ENCODE measurements at regions not wholly inside any gene's neighbourhood (a gene's known extent, or its start where the extent isn't known, plus 50 kb on each side); places are given as distances from the start of the nearest gene placed in this dataset.
A peak's percentile ranks its signal among the peaks of the same experiment; 100 is the strongest.

DNA sequence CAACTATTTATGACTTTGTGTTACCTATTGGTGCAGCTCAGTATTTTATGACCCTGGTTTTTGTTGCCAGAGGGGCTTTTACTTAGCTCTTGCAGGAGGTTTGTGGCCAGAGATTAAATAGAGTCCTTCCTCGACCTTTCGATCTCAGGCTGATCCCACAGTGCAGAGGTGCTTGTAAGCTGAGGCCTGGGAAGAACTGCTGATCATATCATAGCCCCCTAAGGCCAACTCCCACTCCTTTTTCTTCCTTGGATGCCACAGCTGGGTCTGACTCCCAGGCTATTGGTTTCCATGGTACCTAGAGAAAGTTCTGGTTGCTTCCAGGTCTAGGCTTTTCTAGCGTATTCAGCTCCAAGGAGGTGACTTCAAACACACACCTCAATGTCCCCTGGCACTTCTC, 324.9 kb downstream of the FOXO1 start:
- H3K27ac Mint-ChIP-seq: no peak overlapping the region
- intact Hi-C loops (cut with micrococcal nuclease): no loop called here
- no peaks in the 10 kb centered on the region for H3K9me3 Mint-ChIP-seq
- TF ChIP-seq, protein P1, sequence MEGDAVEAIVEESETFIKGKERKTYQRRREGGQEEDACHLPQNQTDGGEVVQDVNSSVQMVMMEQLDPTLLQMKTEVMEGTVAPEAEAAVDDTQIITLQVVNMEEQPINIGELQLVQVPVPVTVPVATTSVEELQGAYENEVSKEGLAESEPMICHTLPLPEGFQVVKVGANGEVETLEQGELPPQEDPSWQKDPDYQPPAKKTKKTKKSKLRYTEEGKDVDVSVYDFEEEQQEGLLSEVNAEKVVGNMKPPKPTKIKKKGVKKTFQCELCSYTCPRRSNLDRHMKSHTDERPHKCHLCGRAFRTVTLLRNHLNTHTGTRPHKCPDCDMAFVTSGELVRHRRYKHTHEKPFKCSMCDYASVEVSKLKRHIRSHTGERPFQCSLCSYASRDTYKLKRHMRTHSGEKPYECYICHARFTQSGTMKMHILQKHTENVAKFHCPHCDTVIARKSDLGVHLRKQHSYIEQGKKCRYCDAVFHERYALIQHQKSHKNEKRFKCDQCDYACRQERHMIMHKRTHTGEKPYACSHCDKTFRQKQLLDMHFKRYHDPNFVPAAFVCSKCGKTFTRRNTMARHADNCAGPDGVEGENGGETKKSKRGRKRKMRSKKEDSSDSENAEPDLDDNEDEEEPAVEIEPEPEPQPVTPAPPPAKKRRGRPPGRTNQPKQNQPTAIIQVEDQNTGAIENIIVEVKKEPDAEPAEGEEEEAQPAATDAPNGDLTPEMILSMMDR (IDR thresholded peaks at IDR 0.05): no peak
- H3K4me3 Mint-ChIP-seq: no peak overlapping the region
- POLR2A ChIA-PET: no interaction called here
- no peaks in the 10 kb centered on the region for H3K36me3 Mint-ChIP-seq (ENCODE audit: low read depth)
- ATAC-seq (ENCODE audit: low read depth) (no peak), DNase-seq (no peak)
- no peaks in the 10 kb centered on the region for H3K27me3 Mint-ChIP-seq
- CTCF ChIA-PET: interaction anchor here (1.4 kb wide), 1 partner anchor 272 kb away, joined by 3 read pairs; no protein-coding TSS in a partner anchor
- H3K4me1 Mint-ChIP-seq: peaks cover 9% of the 10 kb centered on the region

DNA sequence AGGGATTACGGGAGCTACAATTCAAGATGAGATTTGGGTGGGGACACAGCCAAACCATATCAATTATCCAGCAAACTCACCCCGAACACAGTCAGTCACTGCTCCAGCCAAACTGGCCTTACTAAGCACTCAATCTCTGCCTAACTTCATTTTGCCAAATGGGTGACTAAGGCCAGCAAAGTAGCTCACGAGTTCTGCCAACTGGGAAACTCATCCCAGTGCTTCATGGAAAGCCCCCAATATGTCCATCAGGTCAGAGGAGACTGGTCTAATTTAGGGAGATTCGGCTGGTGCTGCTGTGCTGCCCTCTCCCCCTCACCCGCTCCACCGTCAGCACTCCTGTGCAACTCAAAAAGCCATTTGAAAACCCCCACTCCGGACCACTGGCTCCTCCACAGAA, 324.0 kb downstream of the FOXO1 start:
- no peaks in the 10 kb centered on the region for H3K27me3 Mint-ChIP-seq
- CTCF ChIA-PET: interaction anchor here (1.4 kb wide), 1 partner anchor 273 kb away, joined by 3 read pairs; no protein-coding TSS in a partner anchor
- ATAC-seq (ENCODE audit: low read depth): no peak
- H3K4me3 Mint-ChIP-seq: no peak overlapping the region
- POLR2A ChIA-PET: no interaction called here
- no peak for DNase-seq
- H3K36me3 Mint-ChIP-seq (ENCODE audit: low read depth): no peaks in the 10 kb centered on the region
- H3K9me3 Mint-ChIP-seq: no peaks in the 10 kb centered on the region
- intact Hi-C loops (cut with micrococcal nuclease): no loop called here
- H3K27ac Mint-ChIP-seq: no peak overlapping the region
- TF ChIP-seq, protein P1 (IDR thresholded peaks at IDR 0.05): no peak
- peaks cover 9% of the 10 kb centered on the region for H3K4me1 Mint-ChIP-seq

DNA sequence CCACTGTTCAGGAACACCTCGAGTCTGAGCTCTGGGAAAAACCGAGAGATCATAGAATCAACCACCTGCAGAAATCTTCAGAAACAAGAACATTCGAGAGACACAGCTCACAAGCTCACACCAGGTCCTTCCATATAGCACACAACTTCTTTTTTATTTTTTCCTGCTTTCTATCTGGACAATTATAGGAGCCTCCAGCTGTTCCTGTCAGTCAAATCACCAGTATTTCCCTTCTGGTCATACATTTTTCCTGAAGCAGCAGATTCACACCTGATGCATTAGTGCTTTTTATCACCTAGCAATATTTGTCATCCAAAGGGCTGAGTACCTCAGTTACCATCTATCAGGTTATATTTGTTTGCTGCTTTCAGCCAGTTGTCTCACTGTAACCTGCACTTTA, 323.5 kb downstream of the FOXO1 start:
- H3K4me1 Mint-ChIP-seq: peaks cover 9% of the 10 kb centered on the region
- intact Hi-C loops (cut with micrococcal nuclease): no loop called here
- ChIA-PET POLR2A (interaction anchor here (0.9 kb wide), 1 partner anchor 133 kb away, joined by 5 read pairs; no protein-coding TSS in a partner anchor), CTCF (no interaction called here)
- no peak for ATAC-seq (ENCODE audit: low read depth)
- TF ChIP-seq, protein P1 (IDR thresholded peaks at IDR 0.05): no peak
- no peak for DNase-seq
- no peaks in the 10 kb centered on the region for H3K27me3 Mint-ChIP-seq
- no peaks in the 10 kb centered on the region for H3K9me3 Mint-ChIP-seq
- H3K27ac Mint-ChIP-seq: no peak overlapping the region
- H3K36me3 Mint-ChIP-seq (ENCODE audit: low read depth): no peaks in the 10 kb centered on the region
- H3K4me3 Mint-ChIP-seq: no peak overlapping the region

DNA sequence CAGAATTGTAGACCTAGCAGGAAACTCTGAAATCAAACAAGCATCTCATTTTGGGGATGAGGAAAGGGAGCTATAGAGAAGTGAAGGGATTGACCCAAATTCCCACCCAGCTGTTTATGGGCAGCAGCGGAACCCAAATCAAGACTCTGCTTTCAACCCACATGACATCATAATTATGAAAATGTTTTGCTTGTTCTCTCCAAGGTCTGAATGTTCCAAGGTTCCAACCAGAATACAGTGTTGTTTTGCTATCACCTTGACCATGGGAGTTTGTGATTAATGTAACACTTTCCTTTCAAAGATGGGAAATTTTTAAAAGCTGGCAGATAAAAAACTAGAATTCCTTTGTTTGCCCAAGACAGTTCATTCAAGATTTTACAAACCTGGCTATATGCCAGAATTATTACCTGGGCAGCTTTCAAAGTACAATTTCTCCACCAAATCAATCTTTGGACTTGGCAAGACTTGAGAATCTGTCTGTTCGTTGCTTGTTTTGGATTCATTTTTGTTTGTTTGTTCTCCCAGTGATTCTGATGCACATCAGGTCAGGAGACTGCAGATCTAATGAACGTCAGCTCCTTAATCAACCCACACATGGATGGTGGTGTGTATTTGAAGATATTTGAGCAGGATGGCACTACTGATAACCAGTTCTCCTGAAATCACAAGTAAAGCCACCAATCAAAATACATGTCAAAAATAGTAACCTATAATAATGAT, 322.7 kb downstream of the FOXO1 start:
- Mint-ChIP-seq H3K36me3 (ENCODE audit: low read depth) (no peaks in the 10 kb centered on the region), H3K27me3 (no peaks in the 10 kb centered on the region), H3K4me1 (peaks cover 9% of the 10 kb centered on the region), H3K4me3 (no peak overlapping the region), H3K9me3 (no peaks in the 10 kb centered on the region), H3K27ac (no peak overlapping the region)
- ChIA-PET POLR2A (interaction anchor here (0.9 kb wide), 1 partner anchor 134 kb away, joined by 5 read pairs; no protein-coding TSS in a partner anchor), CTCF (no interaction called here)
- intact Hi-C loops (cut with micrococcal nuclease): no loop called here
- TF ChIP-seq, protein P1 (IDR thresholded peaks at IDR 0.05): no peak
- ATAC-seq (ENCODE audit: low read depth) (no peak), DNase-seq (no peak)

DNA sequence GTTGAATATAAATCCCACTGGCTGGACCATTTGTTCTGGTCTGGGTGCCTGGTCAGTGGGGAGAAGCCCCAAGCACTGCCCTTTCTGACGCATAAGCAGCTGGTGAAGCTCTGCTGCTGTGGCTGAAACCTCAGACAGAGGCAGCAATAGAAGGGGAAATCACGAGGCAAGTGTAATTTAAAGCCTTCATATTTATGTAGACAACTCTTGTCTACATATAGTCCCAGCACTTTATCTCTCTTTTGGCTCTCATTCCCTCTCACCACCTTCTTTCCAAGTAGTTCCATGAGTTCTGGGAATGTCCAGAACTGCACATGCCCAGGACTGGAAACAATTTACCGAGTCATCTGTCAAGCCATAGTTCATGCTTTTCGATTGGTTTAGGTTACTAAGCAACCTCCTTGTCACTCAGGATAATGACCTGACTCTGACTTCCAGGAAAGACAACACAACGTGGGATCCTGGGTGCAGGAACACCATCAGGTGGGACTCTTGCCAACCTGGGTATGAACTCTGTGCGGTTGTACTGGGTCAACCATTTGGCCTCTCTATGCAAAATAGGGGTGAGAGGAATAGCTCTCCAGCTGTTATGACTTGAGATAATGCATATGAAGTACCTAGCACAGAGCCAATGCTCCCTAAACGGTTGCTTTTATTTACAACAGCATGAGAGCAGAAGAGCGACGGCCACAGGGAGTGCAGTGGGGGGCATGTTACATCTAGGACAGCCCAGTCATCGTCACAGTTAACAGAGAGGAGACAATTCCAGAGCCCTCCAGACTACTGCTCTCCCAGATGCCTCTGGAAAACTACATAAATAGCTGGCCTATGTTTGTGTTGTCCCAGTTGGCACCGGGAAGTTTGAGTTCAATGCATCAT, 321.9 kb downstream of the FOXO1 start:
- ChIA-PET CTCF (no interaction called here), POLR2A (no interaction called here)
- H3K4me1 Mint-ChIP-seq: peaks cover 9% of the 10 kb centered on the region
- H3K27ac Mint-ChIP-seq: no peak overlapping the region
- TF ChIP-seq, protein P1 (IDR thresholded peaks at IDR 0.05): no peak
- intact Hi-C loops (cut with micrococcal nuclease): no loop called here
- no peaks in the 10 kb centered on the region for H3K27me3 Mint-ChIP-seq
- no peak overlapping the region for H3K4me3 Mint-ChIP-seq
- DNase-seq (no peak), ATAC-seq (ENCODE audit: low read depth) (peak; percentile 25)
- H3K36me3 Mint-ChIP-seq (ENCODE audit: low read depth): no peaks in the 10 kb centered on the region
- H3K9me3 Mint-ChIP-seq: no peaks in the 10 kb centered on the region
